GM10248 (cell line): ENCODE measurements at regions not wholly inside any gene's neighbourhood (a gene's known extent, or its start where the extent isn't known, plus 50 kb on each side); places are given as distances from the start of the nearest gene placed in this dataset.

Experiments
- CTCF ChIA-PET: fragments of 300-600 bp; sonication (Branson Sonifier 250); formaldehyde crosslinking; extraction: SDS; loops from one replicate; lab custom pipeline; 2021; ENCODE audit warnings: antibody characterized with exemption; lab: Yijun Ruan, JAX
- POLR2A ChIA-PET: fragments of 350-650 bp; sonication (Branson Sonifier 250); formaldehyde crosslinking; extraction: SDS; loops from one replicate; lab custom pipeline; 2020; ENCODE audit warnings: antibody characterized with exemption; lab: Yijun Ruan, JAX
- DNase-seq: peaks from one replicate; pipeline ENCODE4 v3.0.0; 2012; ENCODE audit errors: extremely low spot score
- CTCF ChIP-seq: IDR thresholded peaks from 2 replicates; pipeline ENCODE4 v1.5.1; 2012; ENCODE audit warnings: mild to moderate bottlenecking, low read depth; ENCODE audit errors: extremely low read depth, missing control alignments, control extremely low read depth

DNA sequence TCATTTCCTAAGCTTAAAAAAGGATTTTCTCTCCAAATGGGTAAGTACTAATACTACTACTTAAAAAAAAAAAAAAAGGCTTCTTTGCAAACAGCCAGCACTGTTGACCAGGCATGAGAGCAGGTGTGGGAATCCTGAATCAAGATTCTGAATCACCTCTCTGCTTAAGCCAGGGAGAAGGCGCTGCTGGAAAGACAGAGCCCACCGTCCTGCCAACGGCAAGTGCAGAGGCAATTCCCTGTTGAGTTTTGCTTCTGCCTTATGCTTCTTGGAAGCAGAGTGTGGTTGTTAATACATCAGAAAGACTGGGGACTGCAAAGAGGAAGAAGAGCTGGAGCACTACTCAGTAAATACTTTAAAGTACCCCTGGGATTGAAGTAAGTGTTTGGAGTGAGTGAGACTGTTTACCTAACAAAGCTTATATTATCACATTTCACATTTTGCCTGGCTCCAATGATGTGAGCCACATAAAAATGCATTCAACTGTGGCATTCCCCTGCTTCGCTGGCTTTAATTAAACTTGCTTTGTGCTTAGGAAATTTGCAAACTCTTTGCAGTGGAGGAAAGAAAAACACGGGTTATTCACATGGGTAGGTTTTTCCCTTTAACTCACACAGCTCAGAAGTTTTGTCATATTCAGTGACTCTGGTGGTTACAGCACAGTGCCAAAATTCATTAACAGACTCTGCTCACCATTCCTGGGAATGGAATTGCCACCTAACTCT lies 86.0 kb upstream of the KIF2B start:
- no peak for DNase-seq
- ChIA-PET POLR2A (no interaction called here), CTCF (interaction anchor here (1.2 to 2.1 kb wide), 3 partner anchors 14 to 18 kb away, joined by 3 to 5 read pairs (median 4); no protein-coding TSS in a partner anchor)
- TF ChIP-seq CTCF, result no peak

DNA sequence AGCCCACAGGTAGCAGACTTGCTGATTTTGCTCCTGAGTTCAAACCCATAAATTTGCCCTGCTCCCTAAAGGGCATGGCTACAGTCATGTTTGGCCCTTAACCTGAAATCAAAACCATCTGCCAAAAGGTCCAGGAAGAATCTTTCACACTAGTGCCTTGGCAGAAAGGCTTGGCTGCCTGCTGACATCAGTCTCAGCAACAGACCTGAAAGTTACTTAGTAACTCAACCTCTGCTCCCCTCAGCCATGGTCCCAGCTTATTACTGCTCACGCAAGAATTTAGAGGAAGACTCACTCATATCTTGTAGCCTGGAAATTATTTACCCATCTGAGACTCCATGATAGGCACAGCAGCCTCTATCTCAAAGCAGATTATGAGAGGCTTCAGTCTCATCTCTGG lies 98.0 kb upstream of the KIF2B start:
- CTCF ChIA-PET, result no interaction called here
- no peak for DNase-seq
- POLR2A ChIA-PET, result no interaction called here
- no peak for TF ChIP-seq CTCF

DNA sequence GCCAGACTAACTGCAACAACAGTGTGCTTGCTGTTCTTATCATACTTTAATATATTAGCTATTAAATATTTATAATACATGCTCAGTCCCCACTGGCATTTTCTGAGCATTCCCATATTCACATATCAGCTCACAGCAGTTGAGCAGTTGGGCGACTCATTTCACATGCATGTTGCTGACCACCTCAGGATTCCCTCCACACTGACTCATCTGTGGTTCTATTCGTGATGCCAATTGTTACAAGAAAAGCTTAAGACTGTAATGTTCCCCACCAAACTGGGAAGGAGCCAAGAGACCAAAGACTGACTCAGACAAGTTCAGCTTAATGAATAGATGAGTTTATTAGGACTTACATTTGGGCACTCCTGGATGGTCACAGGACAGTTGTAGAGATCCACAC lies 100.3 kb upstream of the KIF2B start:
- no peak for TF ChIP-seq CTCF
- CTCF ChIA-PET, result interaction anchor here (1.2 to 1.3 kb wide), 2 partner anchors 15 to 19 kb away, joined by 3 to 4 read pairs; no protein-coding TSS in a partner anchor
- POLR2A ChIA-PET, result no interaction called here
- no peak for DNase-seq

DNA sequence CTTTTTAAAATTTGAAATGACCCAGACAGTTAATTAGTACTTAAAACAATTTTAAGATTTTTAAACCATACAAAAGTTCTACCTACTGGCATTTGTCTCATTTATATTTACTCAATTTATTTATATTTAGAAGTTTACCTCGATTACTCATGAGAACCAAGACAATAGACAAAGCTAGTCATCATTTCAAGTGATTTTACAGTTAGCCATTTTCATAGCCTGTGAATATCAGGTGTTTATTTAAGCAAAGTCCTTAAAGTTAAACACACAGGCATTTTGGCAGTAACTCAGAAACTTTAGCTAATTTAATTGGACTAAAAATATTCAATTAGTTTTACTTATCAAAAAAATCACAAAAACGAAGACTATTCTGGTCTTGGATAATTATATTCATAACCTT lies 101.6 kb upstream of the KIF2B start:
- ChIA-PET CTCF (interaction anchor here (2.4 kb wide), 1 partner anchor 15 kb away, joined by 5 read pairs; no protein-coding TSS in a partner anchor), POLR2A (no interaction called here)
- no peak for DNase-seq
- TF ChIP-seq CTCF, result no peak

GRCh38 chr17:53719229-53719628 lies 103.5 kb upstream of the KIF2B start:
- DNase-seq, result no peak
- CTCF ChIA-PET, result interaction anchor here (2.4 kb wide), 1 partner anchor 16 kb away, joined by 5 read pairs; no protein-coding TSS in a partner anchor
- no peak for TF ChIP-seq CTCF
- POLR2A ChIA-PET, result no interaction called here

DNA sequence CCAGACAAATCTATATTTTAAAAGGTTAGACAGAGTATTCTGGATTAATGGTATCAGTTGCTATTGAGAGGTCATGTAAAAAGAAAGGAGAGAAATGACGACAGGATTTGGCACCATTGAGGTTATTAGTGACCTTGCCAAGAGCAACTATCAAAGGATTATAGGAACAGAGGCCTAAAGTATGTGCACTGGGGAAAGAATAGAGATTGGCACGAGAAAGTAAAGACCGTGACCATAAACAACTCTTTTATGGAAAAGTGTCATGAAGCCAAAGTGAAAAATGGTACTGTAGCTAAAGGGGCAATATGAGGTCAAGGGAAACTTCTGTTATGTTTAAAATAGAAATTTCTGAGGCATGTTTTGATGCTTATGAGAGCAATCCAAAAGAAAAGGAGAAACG lies 115.2 kb upstream of the KIF2B start:
- ChIA-PET POLR2A (no interaction called here), CTCF (no interaction called here)
- no peak for DNase-seq
- TF ChIP-seq CTCF, result no peak
